ENCODE measurements at regions not wholly inside any gene's neighbourhood (a gene's known extent, or its start where the extent isn't known, plus 50 kb on each side); places are given as distances from the start of the nearest gene placed in this dataset.
A peak's percentile ranks its signal among the peaks of the same experiment; 100 is the strongest.

DNA sequence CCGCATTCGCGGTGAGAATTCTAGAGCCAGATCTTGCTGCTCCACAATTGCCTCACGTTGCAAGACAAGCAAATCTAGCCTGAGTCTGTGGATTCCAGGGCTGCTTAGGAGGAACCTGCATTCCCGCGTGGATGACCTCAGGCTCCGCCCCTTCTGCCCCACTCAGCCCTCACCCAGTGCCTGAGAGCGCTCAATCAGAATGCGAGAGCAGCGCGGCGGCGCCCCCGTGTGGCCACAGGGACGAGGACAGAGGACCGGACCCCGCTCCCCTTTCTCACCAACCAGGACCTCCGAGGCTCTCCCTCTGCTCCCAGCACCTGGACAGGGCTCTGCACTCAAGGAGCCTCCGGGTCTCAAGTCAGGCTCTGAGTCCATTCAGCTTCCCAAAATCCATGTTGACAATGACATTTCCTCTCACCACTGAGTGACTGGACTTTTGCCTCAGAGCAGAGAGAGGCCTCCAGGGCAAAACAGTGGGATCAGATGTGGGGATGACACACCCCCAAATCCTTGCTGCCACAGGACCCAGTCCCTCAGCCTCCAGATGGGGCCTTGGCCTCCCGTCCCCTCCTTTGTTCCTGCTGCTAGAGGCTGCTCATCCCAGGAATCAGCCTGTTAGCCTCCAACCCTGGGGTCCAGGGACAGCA is 52.0 kb downstream of the RPP21 start:
- peak; percentile 24 to 73 for DNase-seq (ENCODE audit: low spot score in 2 of 2)
- no peak for FAIRE-seq

DNA sequence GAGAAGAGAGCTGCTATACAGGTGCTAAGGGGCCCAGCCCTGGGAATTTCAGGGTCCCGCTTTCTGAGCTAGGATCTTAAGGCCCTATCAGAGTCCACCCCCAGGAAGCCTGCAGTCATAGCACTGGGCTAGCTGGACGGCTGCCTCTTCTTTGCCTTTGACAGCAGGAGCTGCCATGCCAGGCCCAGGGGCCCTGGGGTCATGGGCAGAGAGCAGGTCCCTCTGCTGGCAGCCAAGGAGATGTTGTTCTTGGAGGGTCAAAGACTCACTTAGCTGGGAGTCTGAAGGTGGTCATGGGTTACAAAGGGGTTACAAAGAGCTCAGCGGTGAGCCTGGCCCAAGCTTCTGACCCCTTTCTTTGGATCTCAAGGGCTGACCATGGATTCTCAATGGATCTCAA is 52.7 kb downstream of the RPP21 start:
- FAIRE-seq: no peak

DNA sequence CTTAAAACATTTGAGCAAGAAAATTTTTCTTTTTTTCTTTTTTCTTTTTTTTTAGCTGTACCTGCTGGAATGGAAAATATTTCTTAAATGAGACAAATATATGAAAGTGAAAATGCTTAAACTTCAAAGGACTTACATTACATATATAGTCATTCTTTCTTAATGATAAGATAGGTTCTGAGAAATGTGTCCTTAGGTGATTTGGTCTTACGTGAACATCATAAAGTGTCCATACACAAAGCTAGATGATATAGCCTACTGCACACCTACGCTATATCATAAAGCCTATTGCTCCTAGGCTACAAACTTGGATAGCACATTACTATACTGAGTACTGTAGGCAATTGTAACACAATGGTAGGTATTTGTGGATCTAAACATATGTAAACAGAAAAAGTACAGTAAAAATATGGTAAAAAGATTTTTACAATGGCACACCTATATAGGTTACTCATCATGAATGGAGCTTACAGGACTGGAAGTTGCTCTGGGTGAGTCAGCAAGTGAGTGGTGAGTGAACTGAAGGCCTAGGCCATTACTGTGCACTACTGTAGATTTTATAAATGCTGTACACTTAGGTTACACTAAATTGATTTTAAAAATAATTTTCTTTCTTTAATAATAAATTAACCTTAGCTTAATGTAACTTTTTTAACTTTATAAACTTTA is 54.6 kb downstream of the RPP21 start:
- FAIRE-seq (peak; percentile 37), DNase-seq (ENCODE audit: low spot score in 2 of 2) (no peak)

More for the DNA sequence above, 52.7 kb downstream of the RPP21 start:
- DNase-seq (ENCODE audit: low spot score in 2 of 2): no peak

DNA sequence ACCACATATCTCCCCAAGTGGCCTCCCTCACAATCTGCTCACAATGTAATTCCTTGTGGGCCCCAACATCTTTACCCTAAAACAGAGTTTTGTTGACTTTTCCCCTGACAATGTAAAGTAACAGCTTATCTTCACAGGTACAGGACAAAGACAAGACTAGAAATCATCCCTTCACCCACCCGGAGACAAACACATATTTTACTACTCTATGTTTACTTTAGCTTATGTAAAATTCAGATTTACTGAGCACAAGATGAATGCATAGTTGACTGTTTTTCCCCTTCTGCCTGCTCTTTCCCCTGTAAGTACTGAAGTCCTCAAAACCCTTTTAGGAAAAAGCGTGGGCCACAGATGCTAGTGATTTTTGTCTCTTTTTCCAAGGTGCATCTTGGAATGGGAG is 61.0 kb downstream of the RPP21 start:
- FAIRE-seq: no peak
- DNase-seq (ENCODE audit: low spot score in 2 of 2): no peak

DNA sequence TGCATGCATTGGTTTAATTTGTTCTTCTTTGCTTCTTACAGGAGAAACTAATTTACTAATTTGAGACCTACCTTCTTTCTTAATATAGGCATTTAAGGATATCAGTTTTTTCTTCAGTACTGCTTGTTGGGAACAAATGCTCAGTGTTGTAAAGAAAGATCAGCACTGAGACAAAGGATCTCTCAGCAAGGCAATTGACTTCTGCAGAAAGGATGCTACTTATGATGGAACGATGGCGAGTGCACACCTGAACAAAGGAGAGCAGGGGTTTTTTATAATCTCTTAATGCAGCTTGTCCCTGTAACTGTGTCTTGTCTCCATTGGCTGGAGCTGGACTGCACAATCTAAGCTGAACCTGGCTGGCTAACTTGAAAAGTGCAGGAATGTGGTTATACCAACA is 64.2 kb downstream of the RPP21 start:
- FAIRE-seq (no peak), DNase-seq (ENCODE audit: low spot score in 2 of 2) (no peak)

DNA sequence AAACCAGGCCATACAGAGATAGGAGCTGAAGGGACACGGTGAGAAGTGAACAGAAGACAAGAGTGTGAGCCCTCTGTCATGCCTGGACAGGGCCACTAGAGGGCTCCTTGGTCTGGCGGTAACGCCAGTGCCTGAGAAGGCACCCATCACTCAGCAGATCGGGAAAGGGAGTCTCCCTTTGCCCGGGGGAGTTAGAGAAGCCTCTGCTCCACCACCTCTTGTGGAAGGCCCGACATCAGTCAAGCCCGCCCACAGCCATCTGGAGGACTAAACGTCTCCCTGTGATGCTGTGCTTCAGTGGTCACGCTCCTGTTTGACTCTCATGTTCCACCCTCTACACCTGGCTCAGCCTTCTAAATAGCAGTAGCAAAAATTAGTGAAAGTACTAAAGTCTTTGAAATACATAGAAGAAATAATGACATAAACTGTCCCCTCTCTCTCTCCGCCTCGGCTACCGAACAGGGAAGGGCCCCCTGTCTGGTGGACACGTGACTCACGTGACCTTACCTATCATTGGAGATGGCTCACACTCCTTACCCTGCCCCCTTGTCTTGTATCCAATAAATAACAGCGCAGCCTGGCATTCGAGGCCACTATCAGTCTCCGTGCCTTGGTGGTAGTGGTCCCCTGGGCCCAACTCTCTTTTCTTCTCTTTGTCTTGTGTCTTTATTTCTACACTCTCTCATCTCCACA is 66.7 kb downstream of the RPP21 start:
- FAIRE-seq (no peak), DNase-seq (ENCODE audit: low spot score in 2 of 2) (no peak)

DNA sequence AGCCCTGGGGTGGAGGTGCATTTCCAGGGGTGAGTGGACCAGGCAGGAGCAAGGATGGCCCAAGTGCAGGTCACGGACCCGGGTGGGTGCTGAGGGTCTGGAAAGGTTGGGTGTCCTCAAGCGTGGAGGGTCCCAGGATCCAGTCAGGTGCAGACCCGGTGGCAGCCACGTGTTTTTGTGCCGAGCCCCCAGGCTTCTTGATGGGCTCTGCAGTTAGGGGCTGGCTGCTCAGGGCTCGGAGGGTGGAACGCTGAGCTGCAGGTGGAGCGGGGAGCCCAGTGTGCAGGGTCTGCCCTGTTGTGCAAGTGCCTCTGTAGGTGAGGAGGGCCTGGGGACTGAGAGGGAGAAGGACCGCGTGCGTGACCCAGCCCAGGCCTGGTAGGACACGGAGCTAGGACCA is 70.9 kb upstream of the HLA-E start:
- FAIRE-seq (no peak), DNase-seq (ENCODE audit: low spot score in 2 of 2) (no peak)

DNA sequence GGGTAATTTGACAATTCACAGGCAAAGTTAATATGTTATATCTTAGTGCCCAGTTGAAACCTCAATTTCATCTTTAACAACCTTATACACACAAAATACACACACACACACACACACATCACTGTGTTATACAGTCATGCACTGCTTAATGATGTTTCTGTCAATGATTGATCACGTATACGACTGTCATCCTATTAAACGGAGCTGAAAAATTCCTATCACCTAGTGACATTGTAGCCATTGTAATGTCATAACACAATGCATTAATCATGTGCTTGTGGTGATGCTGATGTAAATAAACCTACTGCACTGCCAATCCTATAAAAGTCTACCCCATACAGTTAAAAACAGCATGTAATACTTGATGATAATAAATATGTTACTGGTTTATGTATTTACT is 64.8 kb upstream of the HLA-E start:
- FAIRE-seq (no peak), DNase-seq (ENCODE audit: low spot score in 2 of 2) (no peak)
